H1 (cell line): ENCODE measurements at regions not wholly inside any gene's neighbourhood (a gene's known extent, or its start where the extent isn't known, plus 50 kb on each side); places are given as distances from the start of the nearest gene placed in this dataset.

Experiments
- CTCF ChIA-PET: fragments of 300-600 bp; sonication (Branson Sonifier 250); formaldehyde crosslinking; loops from one replicate; lab custom pipeline; 2021; ENCODE audit not compliant: partially characterized antibody; lab: Charles Lee
- POLR2A ChIA-PET: fragments of 300-600 bp; sonication (Branson Sonifier 250); formaldehyde crosslinking; loops from one replicate; lab custom pipeline; 2021; ENCODE audit warnings: inconsistent platforms; ENCODE audit not compliant: partially characterized antibody; lab: Charles Lee
- DNase-seq, 2 experiments: peaks; one replicate each; pipeline versions ENCODE4 v3.0.0 to v3.0.0-alpha.2; 2010 to 2022; ENCODE audit warnings: low spot score in 2 of 2, low read depth in 1 of 2, mixed read lengths in 1 of 2
- FAIRE-seq: peaks from 2 replicates; lab custom pipeline; 2011; peaks lifted over from hg19 to GRCh38; lab: Jason Lieb, UNC
- H2AFZ ChIP-seq: 2 replicates; pipeline ENCODE4 v1.8.1; 2012; ENCODE audit warnings: low read length, inconsistent platforms
- H2AK5ac ChIP-seq: 2 replicates; pipeline ENCODE4 v1.6.1; 2013; ENCODE audit warnings: low read depth, low read length
- H2BK120ac ChIP-seq: replicated peaks from 2 replicates; pipeline ENCODE3; 2013; ENCODE audit warnings: low read depth, low read length, inconsistent platforms
- H2BK12ac ChIP-seq: 2 replicates; pipeline ENCODE4 v1.6.1; 2013; ENCODE audit warnings: low read depth, low read length
- H2BK15ac ChIP-seq: 2 replicates; pipeline ENCODE4 v1.6.1; 2013; ENCODE audit warnings: low read length
- H2BK20ac ChIP-seq: 2 replicates; pipeline ENCODE4 v1.6.1; 2013; ENCODE audit warnings: low read length
- H2BK5ac ChIP-seq: 2 replicates; pipeline ENCODE4 v1.6.1; 2013; ENCODE audit warnings: low read depth, low read length
- H3K14ac ChIP-seq: 2 replicates; pipeline ENCODE4 v1.6.1; 2013; ENCODE audit warnings: inconsistent platforms; ENCODE audit not compliant: insufficient read length
- H3K18ac ChIP-seq: 2 replicates; pipeline ENCODE4 v1.6.1; 2013; ENCODE audit warnings: low read length; ENCODE audit errors: extremely low read depth
- H3K23ac ChIP-seq: 2 replicates; pipeline ENCODE4 v1.6.1; 2013; ENCODE audit warnings: inconsistent platforms; ENCODE audit not compliant: insufficient read length
- H3K23me2 ChIP-seq: 2 replicates; pipeline ENCODE4 v1.6.1; 2013; ENCODE audit warnings: low read depth, low read length
- H3K27ac ChIP-seq: 2 replicates; pipeline ENCODE4 v1.6.1; 2011; ENCODE audit warnings: low read depth, low read length, inconsistent platforms
- H3K27me3 ChIP-seq, 4 experiments: replicated peaks in 1 of 4; 1 replicate in 1 of 4; 2 replicates in 3 of 4; pipeline versions ENCODE4 v1.6.1 to v1.8.1; 2011 to 2013; ENCODE audit warnings: low read length in 3 of 4, mild to moderate bottlenecking in 3 of 4, inconsistent platforms in 2 of 4, mixed read lengths in 2 of 4, moderate library complexity in 1 of 4; ENCODE audit not compliant: control insufficient read depth in 3 of 4, insufficient read depth in 3 of 4; ENCODE audit errors: extremely low read depth in 1 of 4
- H3K36me3 ChIP-seq, 4 experiments: 2 replicates each; pipeline versions ENCODE4 v1.6.1 to v1.8.1; 2011 to 2013; ENCODE audit warnings: mild to moderate bottlenecking in 4 of 4, low read length in 3 of 4, moderate library complexity in 2 of 4, control low read depth in 1 of 4, inconsistent platforms in 1 of 4; ENCODE audit not compliant: insufficient read depth in 4 of 4, control insufficient read depth in 2 of 4
- H3K4ac ChIP-seq: replicated peaks from 2 replicates; pipeline ENCODE3; 2013; ENCODE audit warnings: low read length, low read depth, mixed read lengths, inconsistent platforms; ENCODE audit not compliant: insufficient read length
- H3K4me1 ChIP-seq, 4 experiments: replicated peaks in 1 of 4; 1 replicate in 1 of 4; 2 replicates in 3 of 4; pipeline versions ENCODE4 v1.6.1 to v1.8.1; 2011 to 2013; ENCODE audit warnings: low read length in 3 of 4, inconsistent platforms in 2 of 4, mixed read lengths in 1 of 4; ENCODE audit not compliant: insufficient read depth in 4 of 4, control insufficient read depth in 3 of 4
- H3K4me2 ChIP-seq, 2 experiments: 2 replicates each; pipeline versions ENCODE4 v1.6.1 to v1.8.1; 2011 to 2013; ENCODE audit warnings: low read depth in 2 of 2, low read length in 2 of 2, control low read depth in 1 of 2, inconsistent platforms in 1 of 2, mild to moderate bottlenecking in 1 of 2; ENCODE audit not compliant: insufficient read depth in 1 of 2
- H3K4me3 ChIP-seq, 4 experiments: fragments of 200-600, 300-600 bp in 1 of 4; sonication (generic), shearing (Covaris generic), sonication (Bioruptor Twin) in 1 of 4; 2 replicates each; pipeline versions ENCODE4 v1.5.1 to v1.8.1; 2011 to 2016; ENCODE audit warnings: low read length in 4 of 4, low read depth in 3 of 4, control low read depth in 2 of 4, inconsistent platforms in 2 of 4, mild to moderate bottlenecking in 2 of 4, mixed read lengths in 1 of 4, moderate library complexity in 1 of 4; ENCODE audit not compliant: insufficient read depth in 2 of 4; ENCODE audit errors: extremely low read depth in 1 of 4
- H3K56ac ChIP-seq: replicated peaks from 2 replicates; pipeline ENCODE3; 2013; ENCODE audit warnings: low read depth, mild to moderate bottlenecking, mixed read lengths, low read length, inconsistent platforms; ENCODE audit not compliant: insufficient read length
- H3K79me1 ChIP-seq: 2 replicates; pipeline ENCODE4 v1.6.1; 2013; ENCODE audit warnings: low read depth, low read length, control low read depth
- H3K79me2 ChIP-seq, 2 experiments: 2 replicates each; pipeline versions ENCODE4 v1.6.1 to v1.8.1; 2012 to 2013; ENCODE audit warnings: low read length in 2 of 2, mild to moderate bottlenecking in 2 of 2, inconsistent platforms in 1 of 2; ENCODE audit not compliant: insufficient read depth in 2 of 2, control insufficient read depth in 1 of 2
- H3K9ac ChIP-seq, 4 experiments: replicated peaks in 1 of 4; 1 replicate in 1 of 4; 2 replicates in 3 of 4; pipeline versions ENCODE4 v1.6.1 to v1.8.1; 2011 to 2013; ENCODE audit warnings: low read depth in 3 of 4, low read length in 3 of 4, control low read depth in 2 of 4, mild to moderate bottlenecking in 2 of 4, moderate library complexity in 2 of 4, inconsistent platforms in 1 of 4; ENCODE audit errors: extremely low read depth in 1 of 4
- H3K9me3 ChIP-seq, 2 experiments: 2 replicates each; pipeline versions ENCODE4 v1.6.1 to v1.8.1; 2012 to 2013; ENCODE audit warnings: mild to moderate bottlenecking in 2 of 2, moderate library complexity in 2 of 2, control low read depth in 1 of 2, inconsistent platforms in 1 of 2, low read depth in 1 of 2, low read length in 1 of 2, mixed read lengths in 1 of 2; ENCODE audit not compliant: insufficient read depth in 2 of 2
- H4K20me1 ChIP-seq, 2 experiments: replicated peaks in 1 of 2; 2 replicates each; pipeline versions ENCODE3 to v1.8.1; 2011 to 2013; ENCODE audit warnings: inconsistent platforms in 2 of 2, low read length in 2 of 2, mild to moderate bottlenecking in 1 of 2; ENCODE audit not compliant: insufficient read depth in 2 of 2, control insufficient read depth in 1 of 2
- H4K5ac ChIP-seq: 2 replicates; pipeline ENCODE4 v1.6.1; 2013; ENCODE audit warnings: low read length, low read depth, mixed read lengths, inconsistent platforms; ENCODE audit not compliant: insufficient read length
- H4K8ac ChIP-seq: 2 replicates; pipeline ENCODE4 v1.8.0; 2013; ENCODE audit warnings: mild to moderate bottlenecking, moderate library complexity, low read length, inconsistent platforms; ENCODE audit not compliant: insufficient read depth; ENCODE audit errors: extremely low read depth
- H4K91ac ChIP-seq: replicated peaks from 2 replicates; pipeline ENCODE3; 2013; ENCODE audit warnings: low read length, mixed read lengths, inconsistent platforms; ENCODE audit not compliant: insufficient read length
- SP2 ChIP-seq: IDR thresholded peaks from 2 replicates; pipeline ENCODE4 v1.6.1; 2012; ENCODE audit warnings: mild to moderate bottlenecking, low read length, inconsistent platforms
- WGBS, 2 experiments: shearing (Covaris generic) in 1 of 2; methylation state at CpG; one replicate each; pipeline versions ENCODE4 v1.1.6 to v1.1.7; 2013 to 2015; ENCODE audit warnings: low lambda C conversion rate in 2 of 2, mixed read lengths in 2 of 2, inconsistent platforms in 1 of 2, low coverage in 1 of 2, missing lambda C conversion rate in 1 of 2; ENCODE audit not compliant: insufficient replicate concordance in 2 of 2, insufficient coverage in 1 of 2, insufficient read length in 1 of 2; ENCODE audit errors: extremely low coverage in 1 of 2, missing lambda C conversion rate in 1 of 2; 5-methylcytosine and 5-hydroxymethylcytosine counted together

GRCh38 chr2:146173934-146174333 lies 1654.0 kb upstream of the ZEB2 start:
- Histone ChIP-seq H4K5ac (no peak overlapping the region), H2BK20ac (no peak overlapping the region), H3K4me3 (no peak overlapping the region), H3K79me2 (no peaks in the 10 kb centered on the region), H3K36me3 (peaks cover 0 to 5% (median 1%) of the 10 kb centered on the region in 4 experiments; a peak in 3 of 8 replicates), H3K27me3 (peaks cover 0 to 2% (median 0%) of the 10 kb centered on the region in 4 experiments; a peak in 1 of 7 replicates), H2BK5ac (no peak overlapping the region), H3K4me2 (no peak overlapping the region), H4K20me1 (no peaks in the 10 kb centered on the region), H3K4me1 (no peaks in the 10 kb centered on the region), H2BK15ac (no peak overlapping the region), H3K9me3 (peaks cover 6 to 9% of the 10 kb centered on the region in 2 experiments; a peak in 3 of 4 replicates), H4K8ac (no peak overlapping the region), H3K4ac (no peak overlapping the region), H4K91ac (no peak overlapping the region), H2BK120ac (no peak overlapping the region), H3K79me1 (no peaks in the 10 kb centered on the region), H3K9ac (no peak overlapping the region), H2BK12ac (no peak overlapping the region), H3K27ac (no peak overlapping the region), H2AK5ac (no peak overlapping the region), H3K56ac (no peak overlapping the region), H3K14ac (no peak overlapping the region), H2AFZ (no peak overlapping the region), H3K23me2 (no peaks in the 10 kb centered on the region), H3K23ac (no peak overlapping the region), H3K18ac (no peak overlapping the region)
- no peak for DNase-seq
- WGBS, 2 experiments = 92% methylated on average over 2 of the region's 2 CpGs; no CpG with 5 or more reads in 1 of the 2 experiments
- no peak for TF ChIP-seq SP2
- POLR2A ChIA-PET = no interaction called here
- no peak for FAIRE-seq
- CTCF ChIA-PET = no interaction called here
